ENCODE measurements at regions not wholly inside any gene's neighbourhood (a gene's known extent, or its start where the extent isn't known, plus 50 kb on each side); places are given as distances from the start of the nearest gene placed in this dataset.

DNA sequence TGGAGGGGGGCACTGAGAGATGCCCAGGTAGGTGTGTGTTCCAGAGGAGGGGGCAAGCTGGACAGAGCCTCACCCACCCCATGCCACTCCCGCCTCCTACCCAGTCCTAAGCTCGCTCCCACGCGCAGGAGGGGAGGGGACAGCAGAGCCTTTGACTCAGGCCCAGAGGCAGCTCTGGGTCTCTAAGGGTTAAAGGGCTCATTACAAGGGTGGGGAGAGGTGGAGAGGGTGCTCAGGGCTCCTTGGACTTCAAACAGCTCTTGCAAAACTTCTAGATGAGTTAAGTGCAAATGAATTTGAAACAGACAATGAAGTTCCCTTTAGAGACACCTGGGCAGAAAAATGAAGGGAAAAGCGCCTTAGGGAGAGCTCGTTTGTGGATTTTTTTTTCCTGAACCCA, 104.2 kb upstream of the CASZ1 start:
- Mint-ChIP-seq H3K27me3 (no peaks in the 10 kb centered on the region), H3K36me3 (ENCODE audit: low read depth) (no peaks in the 10 kb centered on the region), H3K4me3 (no peak overlapping the region), H3K27ac (no peak overlapping the region), H3K9me3 (no peaks in the 10 kb centered on the region), H3K4me1 (ENCODE audit: low read depth) (peaks cover 22% of the 10 kb centered on the region)
- TF ChIP-seq, protein P1, sequence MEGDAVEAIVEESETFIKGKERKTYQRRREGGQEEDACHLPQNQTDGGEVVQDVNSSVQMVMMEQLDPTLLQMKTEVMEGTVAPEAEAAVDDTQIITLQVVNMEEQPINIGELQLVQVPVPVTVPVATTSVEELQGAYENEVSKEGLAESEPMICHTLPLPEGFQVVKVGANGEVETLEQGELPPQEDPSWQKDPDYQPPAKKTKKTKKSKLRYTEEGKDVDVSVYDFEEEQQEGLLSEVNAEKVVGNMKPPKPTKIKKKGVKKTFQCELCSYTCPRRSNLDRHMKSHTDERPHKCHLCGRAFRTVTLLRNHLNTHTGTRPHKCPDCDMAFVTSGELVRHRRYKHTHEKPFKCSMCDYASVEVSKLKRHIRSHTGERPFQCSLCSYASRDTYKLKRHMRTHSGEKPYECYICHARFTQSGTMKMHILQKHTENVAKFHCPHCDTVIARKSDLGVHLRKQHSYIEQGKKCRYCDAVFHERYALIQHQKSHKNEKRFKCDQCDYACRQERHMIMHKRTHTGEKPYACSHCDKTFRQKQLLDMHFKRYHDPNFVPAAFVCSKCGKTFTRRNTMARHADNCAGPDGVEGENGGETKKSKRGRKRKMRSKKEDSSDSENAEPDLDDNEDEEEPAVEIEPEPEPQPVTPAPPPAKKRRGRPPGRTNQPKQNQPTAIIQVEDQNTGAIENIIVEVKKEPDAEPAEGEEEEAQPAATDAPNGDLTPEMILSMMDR (IDR thresholded peaks at IDR 0.05) = no peak
- H3K9me3 ChIP-seq (ENCODE audit: control insufficient read depth in 1 of 2, insufficient read depth in 1 of 2, low read length in 2 of 2) = peaks cover 0 to 4% of the 10 kb centered on the region in 2 experiments
- DNase-seq (no peak), ATAC-seq (ENCODE audit: poor library complexity) (no peak)
- ChIA-PET POLR2A (no interaction called here), CTCF (no interaction called here)
- H3K4me3 ChIP-seq (ENCODE audit: low read length) = no peak overlapping the region
- no peaks in the 10 kb centered on the region for H3K36me3 ChIP-seq (ENCODE audit: insufficient read depth, low read length)
- H3K4me1 ChIP-seq (ENCODE audit: insufficient read depth, low read length) = peaks cover 23% of the 10 kb centered on the region
- no peak overlapping the region for H3K27ac ChIP-seq (ENCODE audit: low read depth in 1 of 2, low read length in 2 of 2)
- intact Hi-C loops (cut with DNase I, micrococcal nuclease) = no loop called here
- no peaks in the 10 kb centered on the region for H3K27me3 ChIP-seq (ENCODE audit: control insufficient read depth in 1 of 2, insufficient read depth in 2 of 2, low read length in 2 of 2)

DNA sequence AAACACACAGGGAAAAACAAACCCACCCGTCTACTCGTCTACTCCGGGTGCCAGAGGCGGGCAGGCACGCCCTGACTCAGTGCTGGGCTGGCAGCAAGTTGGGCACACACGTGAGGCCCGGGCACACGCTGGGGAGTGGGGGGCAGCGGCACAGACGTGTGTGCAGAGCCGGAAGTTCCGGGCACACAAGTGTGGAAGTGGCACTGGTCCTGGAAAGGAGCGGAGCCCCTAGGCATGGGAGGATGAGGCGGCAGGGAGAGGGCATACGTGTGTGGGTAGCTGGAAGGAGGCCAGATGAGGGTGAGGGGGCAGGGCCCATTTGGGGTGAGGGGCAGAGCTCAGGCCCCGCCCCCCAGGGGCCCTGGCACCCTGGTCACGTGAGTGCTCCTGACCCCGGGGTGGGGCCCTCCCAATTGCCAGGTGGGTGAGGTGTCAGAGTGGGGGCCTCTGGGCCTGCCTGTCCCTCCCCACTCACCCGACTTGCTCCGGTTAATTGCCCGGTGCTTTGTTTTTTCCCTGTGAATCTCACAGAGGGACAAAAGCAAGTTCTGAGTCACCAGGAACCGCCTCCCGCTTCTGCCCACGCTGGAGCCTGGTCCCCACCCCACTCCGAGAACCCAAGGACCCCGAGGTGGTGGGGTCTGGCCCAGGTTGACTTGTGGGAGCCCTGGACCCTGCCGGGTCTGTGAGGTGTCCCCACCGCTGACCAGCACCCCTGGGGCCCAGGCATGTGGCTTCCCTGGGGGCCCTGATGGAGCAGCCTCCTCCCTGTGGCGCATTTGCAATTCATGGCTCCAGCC, 104.8 kb upstream of the CASZ1 start:
- ChIA-PET CTCF (no interaction called here), POLR2A (no interaction called here)
- Histone ChIP-seq H3K4me1 (ENCODE audit: insufficient read depth, low read length) (peaks cover 29% of the 10 kb centered on the region), H3K27ac (ENCODE audit: low read depth in 1 of 2, low read length in 2 of 2) (no peak overlapping the region), H3K9me3 (ENCODE audit: control insufficient read depth in 1 of 2, insufficient read depth in 1 of 2, low read length in 2 of 2) (peaks cover 0 to 4% of the 10 kb centered on the region in 2 experiments), H3K27me3 (ENCODE audit: control insufficient read depth in 1 of 2, insufficient read depth in 2 of 2, low read length in 2 of 2) (no peaks in the 10 kb centered on the region), H3K4me3 (ENCODE audit: low read length) (no peak overlapping the region), H3K36me3 (ENCODE audit: insufficient read depth, low read length) (no peaks in the 10 kb centered on the region)
- DNase-seq (no peak), ATAC-seq (ENCODE audit: poor library complexity) (no peak)
- H3K9me3 Mint-ChIP-seq = no peaks in the 10 kb centered on the region
- no peak overlapping the region for H3K4me3 Mint-ChIP-seq
- H3K27ac Mint-ChIP-seq = no peak overlapping the region
- intact Hi-C loops (cut with DNase I, micrococcal nuclease) = no loop called here
- no peaks in the 10 kb centered on the region for H3K36me3 Mint-ChIP-seq (ENCODE audit: low read depth)
- TF ChIP-seq, protein P1 (IDR thresholded peaks at IDR 0.05) = no peak
- H3K27me3 Mint-ChIP-seq = no peaks in the 10 kb centered on the region
- peaks cover 26% of the 10 kb centered on the region for H3K4me1 Mint-ChIP-seq (ENCODE audit: low read depth)

DNA sequence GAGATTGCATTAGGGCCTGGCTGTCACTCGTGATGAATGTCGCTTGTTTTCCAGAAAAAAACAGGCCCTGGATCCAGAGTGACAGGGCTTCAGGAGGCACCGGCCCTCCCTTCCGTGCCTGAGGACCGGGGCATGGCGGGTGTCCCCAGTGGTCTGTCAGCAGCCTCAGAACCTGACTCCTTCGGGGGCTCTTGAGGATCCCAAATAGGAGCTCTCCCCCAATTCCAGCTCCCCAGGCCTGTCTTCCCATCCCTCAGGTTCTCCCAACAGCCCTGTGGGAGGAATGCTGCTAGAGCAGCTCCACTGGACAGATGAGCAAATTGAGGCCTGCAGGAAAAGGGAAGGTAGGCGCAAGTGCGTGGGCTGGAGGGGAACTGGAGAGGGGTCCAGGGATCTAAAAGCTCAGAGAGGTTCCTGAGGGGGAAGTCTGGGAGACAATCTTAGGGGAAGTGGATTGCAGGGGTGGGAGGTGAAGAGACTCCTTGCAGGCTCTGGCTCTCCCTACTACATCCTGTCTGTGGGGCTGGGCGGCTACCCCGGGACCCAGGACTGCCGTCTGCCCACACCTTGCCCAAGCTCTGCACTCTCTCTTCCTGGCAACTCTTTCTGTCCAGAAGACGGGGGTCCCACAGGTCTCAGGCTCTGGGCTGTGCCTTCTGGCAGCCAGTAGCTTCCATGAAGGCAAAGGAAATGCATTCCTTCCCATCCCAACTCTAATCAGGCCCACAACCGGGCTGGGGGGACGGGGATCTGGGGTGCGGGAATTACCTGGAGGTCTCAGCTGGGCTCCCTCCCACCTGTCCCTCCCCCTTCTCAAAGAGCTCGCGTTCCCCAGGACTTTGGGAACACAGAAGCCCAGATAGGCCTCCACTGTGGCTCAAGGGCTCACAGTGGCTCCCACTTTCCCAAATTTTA, 105.7 kb upstream of the CASZ1 start:
- peaks cover 36% of the 10 kb centered on the region for H3K4me1 ChIP-seq (ENCODE audit: insufficient read depth, low read length)
- TF ChIP-seq, protein P1 (IDR thresholded peaks at IDR 0.05) = no peak
- no peak for ATAC-seq (ENCODE audit: poor library complexity)
- H3K27ac Mint-ChIP-seq = no peak overlapping the region
- H3K4me3 ChIP-seq (ENCODE audit: low read length) = no peak overlapping the region
- DNase-seq = no peak
- peaks cover 33% of the 10 kb centered on the region for H3K4me1 Mint-ChIP-seq (ENCODE audit: low read depth)
- no peaks in the 10 kb centered on the region for H3K36me3 Mint-ChIP-seq (ENCODE audit: low read depth)
- POLR2A ChIA-PET = no interaction called here
- no peaks in the 10 kb centered on the region for H3K9me3 Mint-ChIP-seq
- CTCF ChIA-PET = no interaction called here
- intact Hi-C loops (cut with DNase I, micrococcal nuclease) = no loop called here
- H3K27me3 ChIP-seq (ENCODE audit: control insufficient read depth in 1 of 2, insufficient read depth in 2 of 2, low read length in 2 of 2) = no peaks in the 10 kb centered on the region
- peaks cover 0 to 4% of the 10 kb centered on the region in 2 experiments for H3K9me3 ChIP-seq (ENCODE audit: control insufficient read depth in 1 of 2, insufficient read depth in 1 of 2, low read length in 2 of 2)
- no peak overlapping the region for H3K27ac ChIP-seq (ENCODE audit: low read depth in 1 of 2, low read length in 2 of 2)
- no peak overlapping the region for H3K4me3 Mint-ChIP-seq
- peaks cover 5% of the 10 kb centered on the region for H3K27me3 Mint-ChIP-seq
- no peaks in the 10 kb centered on the region for H3K36me3 ChIP-seq (ENCODE audit: insufficient read depth, low read length)

Measured in CD4-positive, alpha-beta T cell (primary cell).